Chondrocyte (in vitro differentiated cells): ENCODE measurements at regions not wholly inside any gene's neighbourhood (a gene's known extent, or its start where the extent isn't known, plus 50 kb on each side); places are given as distances from the start of the nearest gene placed in this dataset.

Experiments
- DNase-seq: peaks from one replicate; pipeline ENCODE4 v3.0.0; 2021; ENCODE audit warnings: mixed read lengths, low spot score
- H3K27ac Mint-ChIP-seq: one replicate; pipeline ENCODE4 v1.8.0; 2021; ENCODE audit warnings: mild to moderate bottlenecking, moderate library complexity, mixed read lengths; ENCODE audit not compliant: unreplicated experiment
- H3K27me3 Mint-ChIP-seq: 2 replicates; pipeline ENCODE4 v1.8.0; 2021; ENCODE audit warnings: low read depth, mixed read lengths
- H3K36me3 Mint-ChIP-seq: 2 replicates; pipeline ENCODE4 v1.8.0; 2021; ENCODE audit warnings: low read depth, mixed read lengths
- H3K4me1 Mint-ChIP-seq: 2 replicates; pipeline ENCODE4 v1.8.0; 2021; ENCODE audit warnings: low read depth, mild to moderate bottlenecking, mixed read lengths
- H3K4me3 Mint-ChIP-seq: one replicate; pipeline ENCODE4 v1.8.0; 2021; ENCODE audit warnings: mild to moderate bottlenecking, moderate library complexity, mixed read lengths; ENCODE audit not compliant: unreplicated experiment
- H3K9me3 Mint-ChIP-seq: 2 replicates; pipeline ENCODE4 v1.8.0; 2021; ENCODE audit warnings: low read depth, mixed read lengths
- CTCF ChIP-seq: fragments of 200-600 bp; sonication (generic); IDR thresholded peaks from 2 replicates; pipeline ENCODE4 v1.5.0; 2021; ENCODE audit warnings: antibody characterized with exemption, mild to moderate bottlenecking, moderate library complexity

- peaks cover 20% of the 10 kb centered on the region for H3K27me3 Mint-ChIP-seq
Measured at GRCh38 chr22:22109693-22110466, 127.3 kb upstream of the TOP3B start.

GRCh38 chr22:22106855-22107254, 124.3 kb upstream of the TOP3B start:
- H3K36me3 Mint-ChIP-seq: no peaks in the 10 kb centered on the region

More at GRCh38 chr22:22109693-22110466, 127.3 kb upstream of the TOP3B start:
- Mint-ChIP-seq H3K9me3 (no peaks in the 10 kb centered on the region), H3K4me3 (no peak overlapping the region), H3K36me3 (no peaks in the 10 kb centered on the region), H3K27ac (no peak overlapping the region), H3K4me1 (peaks cover 8% of the 10 kb centered on the region)
- peak; percentile 25 for TF ChIP-seq CTCF
- no peak for DNase-seq

GRCh38 chr22:22105364-22105763, 122.8 kb upstream of the TOP3B start:
- no peaks in the 10 kb centered on the region for H3K4me1 Mint-ChIP-seq
- no peak overlapping the region for H3K27ac Mint-ChIP-seq
- peaks cover 26% of the 10 kb centered on the region for H3K27me3 Mint-ChIP-seq
- no peak for TF ChIP-seq CTCF
- H3K36me3 Mint-ChIP-seq: no peaks in the 10 kb centered on the region
- no peak for DNase-seq
- no peak overlapping the region for H3K4me3 Mint-ChIP-seq
- H3K9me3 Mint-ChIP-seq: no peaks in the 10 kb centered on the region

More at GRCh38 chr22:22106855-22107254, 124.3 kb upstream of the TOP3B start:
- no peak for DNase-seq
- H3K27me3 Mint-ChIP-seq: peaks cover 22% of the 10 kb centered on the region
- no peak overlapping the region for H3K27ac Mint-ChIP-seq
- peaks cover 8% of the 10 kb centered on the region for H3K4me1 Mint-ChIP-seq
- no peaks in the 10 kb centered on the region for H3K9me3 Mint-ChIP-seq
- no peak overlapping the region for H3K4me3 Mint-ChIP-seq
- TF ChIP-seq CTCF: no peak

GRCh38 chr22:22103078-22103875, 120.7 kb upstream of the TOP3B start:
- Mint-ChIP-seq H3K27me3 (peaks cover 36% of the 10 kb centered on the region), H3K36me3 (no peaks in the 10 kb centered on the region)

More at GRCh38 chr22:22103078-22103875, 120.7 kb upstream of the TOP3B start:
- peak; percentile 54 for TF ChIP-seq CTCF
- Mint-ChIP-seq H3K4me1 (no peaks in the 10 kb centered on the region), H3K27ac (no peak overlapping the region), H3K9me3 (peaks cover 1% of the 10 kb centered on the region), H3K4me3 (no peak overlapping the region)
- no peak for DNase-seq
